K562 (cell line): ENCODE measurements at regions not wholly inside any gene's neighbourhood (a gene's known extent, or its start where the extent isn't known, plus 50 kb on each side); places are given as distances from the start of the nearest gene placed in this dataset.

Experiments used
- ATAC-seq: fragments of 200-7000 bp; cut with Tn5 transposase; 3 replicates; pipeline ENCODE4 v1.9.1; 2020; ENCODE audit warnings: moderate library complexity
- BruUV-seq: library from RNA; stranded (reverse); fragments of 400-500 nt; replicated peaks from 2 replicates; lab custom pipeline; 2021; lab: Mats Ljungman, UMichigan
- CTCF ChIA-PET: fragments of 300-600 bp; formaldehyde crosslinking; extraction: SDS; loops from one replicate; lab custom pipeline; 2021; ENCODE audit warnings: low intra/inter-chr PET ratio; lab: Yijun Ruan, JAX
- POLR2A ChIA-PET: fragments of 300-600, 350-650 bp; sonication (Branson Sonifier 250); formaldehyde crosslinking; extraction: SDS; loops from one replicate; lab custom pipeline; 2021; ENCODE audit warnings: antibody characterized with exemption, inconsistent platforms; lab: Yijun Ruan, JAX
- DNase-seq, 4 experiments: peaks; one replicate each; pipeline versions ENCODE4 v3.0.0 to v3.0.0-alpha.2; 2011 to 2018; ENCODE audit warnings: low spot score in 3 of 4, mixed read lengths in 3 of 4; ENCODE audit errors: extremely low read depth in 1 of 4
- FAIRE-seq: peaks from 2 replicates; lab custom pipeline; 2011; peaks lifted over from hg19 to GRCh38; lab: Jason Lieb, UNC
- H2AFZ ChIP-seq: 2 replicates; pipeline ENCODE4 v1.6.0; 2011; ENCODE audit warnings: low read depth, low read length, control low read depth, inconsistent platforms
- H3K27ac ChIP-seq: fragments of 200-600 bp; 3 replicates; pipeline ENCODE4 v1.8.0; 2011; ENCODE audit warnings: low read depth, mild to moderate bottlenecking, control low read depth, inconsistent platforms, low read length, moderate library complexity, mixed read lengths; ENCODE audit errors: extremely low read depth
- H3K27me3 ChIP-seq, 2 experiments: fragments of 300-600 bp in 1 of 2; 2 replicates in 1 of 2; 3 replicates in 1 of 2; pipeline versions ENCODE4 v1.6.0 to v1.8.0; 2011; ENCODE audit warnings: inconsistent platforms in 2 of 2, low read length in 2 of 2, mild to moderate bottlenecking in 1 of 2, mixed read lengths in 1 of 2, moderate library complexity in 1 of 2; ENCODE audit not compliant: control insufficient read depth in 2 of 2, insufficient read depth in 2 of 2
- H3K36me3 ChIP-seq: fragments of 300-600 bp; 3 replicates; pipeline ENCODE4 v1.8.0; 2011; ENCODE audit warnings: mild to moderate bottlenecking, low read length, inconsistent platforms; ENCODE audit not compliant: control insufficient read depth, insufficient read depth
- H3K4me1 ChIP-seq, 2 experiments: fragments of 200-600 bp in 1 of 2; replicated peaks in 1 of 2; 2 replicates in 1 of 2; 3 replicates in 1 of 2; pipeline versions ENCODE4 v1.5.1 to v1.8.0; 2011; ENCODE audit warnings: inconsistent platforms in 2 of 2, low read length in 2 of 2, mild to moderate bottlenecking in 1 of 2, mixed read lengths in 1 of 2, moderate library complexity in 1 of 2; ENCODE audit not compliant: control insufficient read depth in 2 of 2, insufficient read depth in 2 of 2
- H3K4me2 ChIP-seq: 2 replicates; pipeline ENCODE4 v1.6.1; 2011; ENCODE audit warnings: low read length, control low read depth, inconsistent platforms, mixed read lengths; ENCODE audit not compliant: insufficient read depth
- H3K4me3 ChIP-seq: fragments of 200-600 bp; sonication (generic), shearing (Covaris generic); 2 replicates; pipeline ENCODE4 v1.5.1; 2016; ENCODE audit warnings: control low read depth, inconsistent platforms
- H3K79me2 ChIP-seq: fragments of 200-600 bp; 3 replicates; pipeline ENCODE4 v1.8.0; 2011; ENCODE audit warnings: low read length, inconsistent platforms; ENCODE audit not compliant: control insufficient read depth, insufficient read depth
- H3K9ac ChIP-seq, 2 experiments: 2 replicates each; pipeline versions ENCODE4 v1.6.0 to v1.6.1; 2011; ENCODE audit warnings: low read depth in 2 of 2, low read length in 2 of 2, control low read depth in 1 of 2, inconsistent platforms in 1 of 2, mild to moderate bottlenecking in 1 of 2, mixed read lengths in 1 of 2; ENCODE audit not compliant: insufficient read depth in 1 of 2
- H3K9me1 ChIP-seq: one replicate; pipeline ENCODE4 v1.6.0; 2011; ENCODE audit warnings: inconsistent platforms, mild to moderate bottlenecking, low read length, moderate library complexity; ENCODE audit not compliant: control insufficient read depth, insufficient read depth
- H3K9me3 ChIP-seq: replicated peaks from 2 replicates; pipeline ENCODE4 v1.5.1; 2011; ENCODE audit warnings: low read depth, low read length, inconsistent platforms; ENCODE audit not compliant: control insufficient read depth, insufficient read depth
- H4K20me1 ChIP-seq: replicated peaks from 2 replicates; pipeline ENCODE4 v1.6.1; 2011; ENCODE audit warnings: low read length, inconsistent platforms, mixed read lengths; ENCODE audit not compliant: control insufficient read depth, insufficient read depth
- CREBBP ChIP-seq: IDR thresholded peaks from one replicate; pipeline ENCODE4 v1.6.1; 2012; ENCODE audit warnings: low read depth, mild to moderate bottlenecking, control low read depth, inconsistent platforms, low read length
- CREM ChIP-seq: IDR thresholded peaks from 2 replicates; pipeline ENCODE4 v1.6.1; 2014; ENCODE audit warnings: antibody characterized with exemption, low read depth
- DACH1 ChIP-seq: fragments of 450-650 bp; IDR thresholded peaks from 2 replicates; pipeline ENCODE4 v1.6.1; 2018; ENCODE audit not compliant: partially characterized antibody
- HDGF ChIP-seq: fragments of 450-650 bp; IDR thresholded peaks from 2 replicates; pipeline ENCODE4 v1.6.1; 2016
- HNRNPK ChIP-seq: fragments of 200-400 bp; formaldehyde crosslinking; IDR thresholded peaks from one replicate; pipeline ENCODE4 v1.6.1; 2018; ENCODE audit warnings: mild to moderate bottlenecking, low read depth, low read length; ENCODE audit not compliant: poor library complexity, severe bottlenecking
- MCM5 ChIP-seq: fragments of 450-650 bp; IDR thresholded peaks from 2 replicates; pipeline ENCODE4 v1.6.1; 2016; ENCODE audit warnings: low read depth
- MYNN ChIP-seq, 2 experiments: sonication (generic); formaldehyde crosslinking in 1 of 2; IDR thresholded peaks; 2 replicates each; pipeline versions ENCODE4 v1.5.0 to v1.6.1; 2016 to 2020; ENCODE audit warnings: antibody characterized with exemption in 1 of 2, missing genetic modification reagents in 1 of 2
- NCOA1 ChIP-seq: fragments of 450-650 bp; IDR thresholded peaks from 2 replicates; pipeline ENCODE4 v1.6.1; 2016; ENCODE audit warnings: low read depth
- PURB ChIP-seq: sonication (generic); formaldehyde crosslinking; IDR thresholded peaks from 2 replicates; pipeline ENCODE4 v1.9.0; 2021; ENCODE audit warnings: low read depth, mild to moderate bottlenecking, missing genetic modification reagents
- SREBF2 ChIP-seq: sonication (generic); formaldehyde crosslinking; IDR thresholded peaks from 2 replicates; pipeline ENCODE4 v1.4.0; 2020; ENCODE audit warnings: mild to moderate bottlenecking, missing genetic modification reagents
- THRA ChIP-seq: fragments of 450-650 bp; IDR thresholded peaks from 2 replicates; pipeline ENCODE4 v1.6.1; 2017; ENCODE audit warnings: mild to moderate bottlenecking, moderate library complexity
- ZC3H4 ChIP-seq: sonication (generic); formaldehyde crosslinking; IDR thresholded peaks from 2 replicates; pipeline ENCODE4 v1.9.0; 2021; ENCODE audit warnings: missing genetic modification reagents, borderline replicate concordance
- ZNF121 ChIP-seq: sonication (generic); formaldehyde crosslinking; conservative IDR thresholded peaks from 2 replicates; pipeline ENCODE4 v1.8.0; 2022; ENCODE audit warnings: missing genetic modification reagents
- ZNF146 ChIP-seq: IDR thresholded peaks from one replicate; pipeline ENCODE4 v1.6.1; 2018; ENCODE audit warnings: missing compliant biosample characterization; ENCODE audit not compliant: unreplicated experiment
- ZNF347 ChIP-seq: fragments of 450-650 bp; formaldehyde crosslinking; IDR thresholded peaks from 2 replicates; pipeline ENCODE4 v1.4.0; 2020; ENCODE audit warnings: low read depth, mild to moderate bottlenecking, moderate library complexity
- ZNF584 ChIP-seq: fragments of 200-800 bp; sonication (Bioruptor generic); IDR thresholded peaks from 2 replicates; pipeline ENCODE4 v1.6.1; 2016; ENCODE audit warnings: low read depth, mild to moderate bottlenecking, missing genetic modification characterization, missing compliant biosample characterization
- ZNF79 ChIP-seq: fragments of 250-450 bp; sonication (Bioruptor Pico); IDR thresholded peaks from 2 replicates; pipeline ENCODE4 v1.4.0; 2020; ENCODE audit warnings: low read depth, mild to moderate bottlenecking, moderate library complexity
- WGBS: fragments of 100-300 bp; shearing (Covaris generic); methylation state at CpG from one replicate; pipeline ENCODE4 v1.1.6; 2016; ENCODE audit warnings: low coverage, mixed read lengths; ENCODE audit not compliant: insufficient coverage; ENCODE audit errors: missing lambda C conversion rate; 5-methylcytosine and 5-hydroxymethylcytosine counted together
- in situ Hi-C: fragments of 300-500 bp; cut with MboI; formaldehyde crosslinking; loops from 4 replicates; pipeline ENCODE4 v1.15.0; 2018; ENCODE audit warnings: inconsistent platforms, mixed read lengths
- intact Hi-C: fragments of 100-400 bp; cut with micrococcal nuclease; formaldehyde crosslinking; loops from 2 replicates; pipeline ENCODE4 v1.14.2; 2022

GRCh38 chr4:57314636-57315035 is 204.5 kb upstream of the IGFBP7 start:
- Histone ChIP-seq H3K9me1 (no peaks in the 10 kb centered on the region), H3K4me1 (no peaks in the 10 kb centered on the region), H3K36me3 (no peaks in the 10 kb centered on the region), H3K9ac (no peak overlapping the region), H4K20me1 (no peaks in the 10 kb centered on the region), H3K4me2 (no peak overlapping the region), H2AFZ (no peak overlapping the region), H3K79me2 (no peaks in the 10 kb centered on the region), H3K9me3 (no peaks in the 10 kb centered on the region), H3K27me3 (no peaks in the 10 kb centered on the region), H3K4me3 (no peak overlapping the region), H3K27ac (no peak overlapping the region)
- no peak for TF ChIP-seq ZNF347
- in situ Hi-C loops = no loop called here
- intact Hi-C loops = no loop called here
- no peak for ATAC-seq
- ChIA-PET POLR2A (no interaction called here), CTCF (no interaction called here)
- DNase-seq = no peak
- FAIRE-seq = no peak
- WGBS = 2% methylated on average over 5 of the region's 5 CpGs
- BruUV-seq = no TSS peak

GRCh38 chr4:57312296-57312695 is 202.1 kb upstream of the IGFBP7 start:
- no peaks in the 10 kb centered on the region for H3K79me2 ChIP-seq
- intact Hi-C loops = no loop called here
- no peak overlapping the region for H3K27ac ChIP-seq
- no peak overlapping the region for H3K4me2 ChIP-seq
- CTCF ChIA-PET = no interaction called here
- no peak for DNase-seq
- no peak overlapping the region for H2AFZ ChIP-seq
- TF ChIP-seq ZNF121 = no peak
- no peak for TF ChIP-seq SREBF2 (CRISPR knock-in tag)
- no peak for TF ChIP-seq CREM
- TF ChIP-seq NCOA1 = no peak
- no peak for TF ChIP-seq PURB (CRISPR knock-in tag)
- TF ChIP-seq HNRNPK = no peak
- no peak for TF ChIP-seq HDGF
- TF ChIP-seq MYNN (IDR thresholded peaks at IDR 0.05) = no peak
- TF ChIP-seq MYNN (CRISPR knock-in tag; IDR thresholded peaks at IDR 0.05) = no peak
- TF ChIP-seq MCM5 = no peak
- TF ChIP-seq DACH1 = no peak
- no peak for TF ChIP-seq ZNF584 (CRISPR knock-in tag)
- no peak for TF ChIP-seq ZNF146 (CRISPR knock-in tag)
- no peak for TF ChIP-seq CREBBP
- no peak for TF ChIP-seq ZNF79 (CRISPR knock-in tag)
- TF ChIP-seq ZC3H4 (CRISPR knock-in tag) = no peak
- no peak for TF ChIP-seq THRA
- H3K4me1 ChIP-seq = no peaks in the 10 kb centered on the region
- ATAC-seq = no peak
- H3K9me3 ChIP-seq = no peaks in the 10 kb centered on the region
- in situ Hi-C loops = no loop called here
- H3K9me1 ChIP-seq = no peaks in the 10 kb centered on the region
- H3K27me3 ChIP-seq = no peaks in the 10 kb centered on the region
- H3K4me3 ChIP-seq = no peak overlapping the region
- no TSS peak for BruUV-seq
- 0% methylated on average over 1 of the region's 1 CpG for WGBS
- POLR2A ChIA-PET = no interaction called here
- H3K36me3 ChIP-seq = no peaks in the 10 kb centered on the region
- H4K20me1 ChIP-seq = no peaks in the 10 kb centered on the region
- no peak overlapping the region for H3K9ac ChIP-seq
- FAIRE-seq = no peak
